Globus pallidus (tissue), 1 donor: ENCODE measurements at regions not wholly inside any gene's neighbourhood (a gene's known extent, or its start where the extent isn't known, plus 50 kb on each side); places are given as distances from the start of the nearest gene placed in this dataset.
"Not testable (repeated sequence)": the region's sequence is repeated elsewhere in the genome, so short reads cannot be mapped to it uniquely, and the experiment has no call there.

Experiments
- DNase-seq: peaks from one replicate; pipeline ENCODE4 v3.0.0-alpha.2; 2015; ENCODE audit warnings: low spot score

DNA sequence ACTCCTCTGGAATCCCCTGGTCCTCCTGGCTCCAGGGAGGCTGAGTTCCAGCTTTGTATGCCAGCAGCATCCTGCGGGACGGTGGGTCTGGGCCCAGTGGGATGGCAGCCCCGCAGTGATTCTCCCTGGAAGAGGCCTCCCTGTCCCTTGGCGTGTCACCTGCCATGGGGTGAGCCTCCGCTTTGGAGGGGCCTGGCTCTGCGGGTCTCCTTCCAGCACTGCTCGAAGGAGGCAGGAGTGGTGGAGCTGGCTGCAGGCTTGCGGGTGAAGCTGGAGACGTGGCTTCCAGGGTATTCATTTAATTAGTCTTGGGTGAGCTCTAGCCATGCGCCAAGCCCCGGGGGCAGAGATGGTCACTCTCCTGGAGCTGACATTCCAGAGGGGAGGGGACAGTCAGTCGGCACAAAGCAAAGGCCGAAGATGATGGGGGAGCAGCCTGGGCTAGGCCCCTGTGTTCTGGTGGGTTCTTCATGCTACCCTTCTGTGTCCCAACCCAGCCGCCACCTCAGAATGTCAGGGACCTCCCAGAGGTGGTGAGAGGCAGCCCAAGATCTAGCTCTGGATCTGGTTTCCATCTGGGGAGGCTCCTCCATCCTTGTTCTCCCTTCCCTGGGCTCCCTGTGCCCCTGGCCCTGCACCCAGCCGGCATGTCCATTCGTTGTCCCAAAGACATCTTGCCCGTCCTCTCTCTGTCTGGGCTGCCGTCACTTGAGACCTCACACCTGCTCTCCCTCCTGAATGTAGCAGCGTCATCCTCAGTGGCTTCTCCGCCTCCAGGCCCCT lies 1332.5 kb downstream of the BRD1 start:
- DNase-seq, result no peak

DNA sequence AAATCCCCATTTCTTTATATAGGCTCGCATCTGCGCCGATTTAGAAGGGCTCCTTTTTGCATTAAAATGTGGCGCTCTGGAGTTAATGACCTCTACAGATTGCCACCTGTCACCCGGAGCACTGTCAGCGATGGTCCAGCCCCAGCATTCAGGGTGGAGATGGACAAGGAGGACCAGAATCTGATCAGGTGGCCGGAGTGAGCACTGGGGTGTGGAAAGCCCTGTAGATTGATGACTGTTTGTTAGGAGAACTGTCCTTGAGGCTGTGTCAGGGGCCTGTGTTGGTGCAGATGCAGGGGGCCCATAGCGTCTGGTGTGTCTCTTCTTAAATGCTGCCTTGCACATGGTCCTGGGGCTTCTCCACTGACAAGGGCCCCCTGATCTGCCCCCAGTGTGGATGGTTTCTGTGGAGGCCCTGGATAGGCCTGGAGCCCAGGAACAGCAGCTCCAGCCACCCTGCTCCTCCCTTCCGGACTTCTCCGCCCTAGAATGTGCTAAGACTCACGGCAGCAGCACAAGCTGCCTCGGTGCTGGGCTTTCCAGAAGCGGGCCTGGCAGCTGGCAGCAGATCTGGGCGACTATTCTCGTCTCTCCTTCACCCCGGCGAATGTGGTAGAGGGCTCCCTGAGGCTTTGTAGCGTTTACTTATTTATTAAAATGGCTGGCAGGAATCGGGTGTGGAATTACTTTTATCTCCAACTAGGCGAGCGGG lies 1333.3 kb downstream of the BRD1 start:
- DNase-seq, result no peak

DNA sequence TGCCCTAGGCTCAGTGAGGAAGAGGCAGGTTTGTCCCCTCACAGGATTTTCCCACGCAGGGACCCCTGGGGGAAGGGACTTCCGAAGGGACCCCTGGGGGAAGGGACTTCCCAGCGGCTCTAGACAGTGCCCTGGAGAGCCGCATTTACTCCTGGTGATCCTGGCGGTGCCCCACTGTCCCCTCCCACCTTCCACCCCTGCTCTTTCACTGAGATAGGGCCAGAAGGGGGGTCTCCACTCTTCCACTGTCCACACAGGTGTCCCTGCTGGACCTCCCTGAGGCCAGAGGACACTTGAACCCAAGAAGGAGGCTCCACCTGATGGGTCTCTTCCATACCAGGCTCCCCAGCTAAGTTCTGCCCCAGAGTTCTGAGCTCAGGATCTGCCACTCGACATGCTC lies 1333.9 kb downstream of the BRD1 start:
- DNase-seq, result no peak

DNA sequence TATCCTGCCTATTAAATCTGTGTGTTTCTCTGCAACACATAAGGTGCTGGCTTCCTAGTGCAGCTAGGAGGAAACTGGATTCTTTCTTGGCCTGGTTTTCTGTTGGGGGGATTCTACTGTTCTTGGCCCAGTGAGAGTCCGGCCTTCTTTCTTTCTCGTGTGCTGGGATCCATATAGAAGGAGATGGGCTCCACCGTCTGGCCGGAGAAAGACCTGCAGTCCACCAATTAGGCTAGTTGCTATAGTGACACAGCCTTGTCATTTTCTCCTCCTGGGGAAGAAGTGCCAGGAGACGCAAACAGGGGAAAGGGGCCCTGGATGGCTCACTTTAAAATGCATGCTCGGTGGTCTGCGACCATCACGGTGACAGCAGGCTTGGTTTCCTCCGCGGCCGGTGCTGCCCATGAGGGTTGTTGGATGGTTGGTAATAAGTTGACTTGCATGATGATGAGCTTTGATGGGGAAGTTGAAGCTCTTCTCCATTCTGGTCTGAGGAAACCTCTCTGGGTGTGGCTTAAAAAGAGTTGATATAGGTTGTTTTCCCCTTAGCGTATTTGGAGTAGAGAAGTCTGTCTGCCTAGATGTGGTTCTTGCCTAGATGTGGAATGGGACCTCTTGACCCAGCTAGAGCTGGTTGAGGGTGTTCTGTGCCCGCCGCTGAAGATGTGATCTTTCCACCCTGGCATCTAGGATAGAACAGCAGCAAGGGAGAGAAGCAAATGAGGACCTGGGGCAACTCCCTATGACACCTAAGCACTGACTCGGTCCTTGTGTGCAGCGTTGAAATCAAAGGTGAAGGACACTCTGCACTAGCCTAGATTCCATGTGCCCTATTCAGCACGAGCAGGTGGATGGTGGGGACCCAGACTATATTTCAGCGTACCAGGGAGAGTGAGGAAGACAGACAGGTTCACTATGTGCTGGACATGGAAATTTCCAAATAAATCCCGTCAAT lies 1335.0 kb downstream of the BRD1 start:
- peak; percentile 75 for DNase-seq

DNA sequence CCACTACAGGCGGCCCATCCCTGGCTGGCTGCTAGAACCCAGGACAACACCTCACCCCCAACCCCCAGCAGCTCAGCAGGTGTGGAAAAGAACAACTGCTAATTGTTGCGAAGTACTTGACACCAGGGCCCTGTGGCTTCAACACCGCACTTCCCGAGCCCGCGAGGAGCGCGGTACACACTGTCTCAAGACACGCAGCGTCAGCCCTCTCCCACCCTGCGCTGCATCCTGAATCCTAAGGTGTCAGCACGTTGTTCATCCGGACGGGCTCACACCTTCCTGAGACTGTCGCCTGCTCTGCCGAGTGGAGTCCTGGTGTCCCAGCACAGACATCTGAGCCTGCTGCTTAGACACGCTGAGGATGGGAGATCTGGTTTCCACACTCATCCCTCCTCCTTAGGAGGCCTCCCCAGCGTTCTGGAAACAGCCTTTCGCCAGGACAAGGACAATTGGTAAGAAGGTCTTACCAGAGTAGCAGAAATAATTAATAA lies 1336.2 kb downstream of the BRD1 start:
- DNase-seq, result no peak

DNA sequence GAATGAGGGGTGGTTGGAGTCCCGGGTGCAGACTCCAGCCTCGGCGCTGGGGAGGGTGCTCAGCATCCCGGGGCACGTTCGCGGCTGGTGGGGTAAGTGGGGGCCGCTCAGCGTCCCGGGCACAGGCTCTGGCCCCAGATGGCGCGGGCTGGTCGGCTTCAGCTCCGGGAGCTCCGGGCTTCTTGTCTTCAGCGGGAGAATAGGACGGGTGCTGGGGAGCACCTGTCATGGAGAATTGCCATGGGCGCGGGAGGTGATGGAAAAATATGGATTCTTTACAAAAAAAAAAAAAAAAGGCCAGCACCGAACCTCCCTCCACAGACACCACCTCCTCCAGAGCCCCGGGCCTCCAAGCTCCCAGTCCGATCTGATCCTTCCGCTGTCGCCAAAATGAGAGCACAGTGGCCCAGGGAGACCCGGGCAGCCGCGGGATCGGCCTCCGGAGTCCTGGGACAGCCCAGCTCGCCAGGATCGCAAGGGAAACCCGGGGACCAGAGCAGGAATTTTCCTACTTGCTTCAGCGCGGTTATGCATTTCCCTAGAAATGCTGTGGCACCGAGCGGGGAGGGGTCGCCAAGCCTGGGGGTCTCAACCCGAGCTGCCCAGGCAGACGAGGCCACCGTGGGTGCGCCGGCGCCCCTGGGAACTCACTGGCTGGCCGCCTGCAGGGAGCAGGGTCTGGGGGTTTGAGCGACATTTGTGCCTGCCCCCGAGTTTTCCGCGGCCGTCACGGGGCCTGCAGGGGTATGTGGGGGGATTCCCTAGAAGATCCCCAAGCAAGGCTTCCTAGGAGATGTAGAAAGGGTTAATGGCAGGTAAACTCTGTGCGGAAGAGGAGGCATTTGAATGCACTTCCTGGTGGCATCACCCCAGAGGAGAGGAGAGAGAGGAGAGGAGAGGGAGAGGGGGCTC lies 1336.9 kb downstream of the BRD1 start:
- no peak for DNase-seq

DNA sequence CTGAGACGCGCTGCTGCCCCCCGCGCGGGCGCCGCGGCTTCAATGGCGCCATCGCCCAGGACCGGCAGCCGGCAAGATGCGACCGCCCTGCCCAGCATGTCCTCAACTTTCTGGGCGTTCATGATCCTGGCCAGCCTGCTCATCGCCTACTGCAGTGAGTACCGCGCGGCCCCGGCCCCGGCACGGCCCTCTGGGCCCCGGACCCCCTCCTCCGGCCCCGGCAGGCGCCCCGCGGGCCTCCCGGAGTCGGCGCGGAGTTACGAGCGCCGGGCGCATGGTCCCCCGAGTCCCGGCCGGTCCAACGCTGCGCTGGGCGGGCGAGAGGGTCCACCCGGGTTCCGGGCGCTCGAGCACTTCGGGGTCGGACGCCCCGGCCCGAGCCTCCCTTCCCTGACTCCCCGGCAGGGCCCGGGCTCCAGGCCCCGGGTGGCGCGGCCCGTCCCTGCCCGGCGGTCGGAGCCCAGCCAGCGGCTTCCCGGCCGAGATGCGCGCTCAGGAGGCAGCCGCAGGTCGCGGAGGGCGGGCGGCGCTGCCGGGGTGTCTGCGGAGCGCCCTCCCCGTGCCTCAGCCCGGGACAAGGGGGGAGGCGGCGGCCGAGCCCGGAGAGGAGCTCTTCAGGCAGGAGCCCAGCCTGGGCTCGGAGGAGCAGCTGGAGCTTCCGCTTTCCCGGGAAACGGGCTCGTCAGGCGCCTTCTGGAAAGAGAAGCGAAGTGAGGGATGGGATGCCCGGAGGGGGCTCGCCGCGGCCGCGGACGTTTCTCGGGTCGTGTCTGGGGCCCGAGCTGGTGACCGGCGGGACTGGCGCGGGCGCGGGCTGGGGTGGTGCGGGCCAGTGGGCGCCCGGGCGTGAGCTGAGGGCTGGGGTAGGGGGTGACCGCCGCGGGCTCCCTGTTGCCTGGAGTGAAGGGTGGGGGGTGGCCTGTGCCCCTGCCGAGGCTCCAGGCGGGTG lies 1337.8 kb downstream of the BRD1 start:
- no peak for DNase-seq

DNA sequence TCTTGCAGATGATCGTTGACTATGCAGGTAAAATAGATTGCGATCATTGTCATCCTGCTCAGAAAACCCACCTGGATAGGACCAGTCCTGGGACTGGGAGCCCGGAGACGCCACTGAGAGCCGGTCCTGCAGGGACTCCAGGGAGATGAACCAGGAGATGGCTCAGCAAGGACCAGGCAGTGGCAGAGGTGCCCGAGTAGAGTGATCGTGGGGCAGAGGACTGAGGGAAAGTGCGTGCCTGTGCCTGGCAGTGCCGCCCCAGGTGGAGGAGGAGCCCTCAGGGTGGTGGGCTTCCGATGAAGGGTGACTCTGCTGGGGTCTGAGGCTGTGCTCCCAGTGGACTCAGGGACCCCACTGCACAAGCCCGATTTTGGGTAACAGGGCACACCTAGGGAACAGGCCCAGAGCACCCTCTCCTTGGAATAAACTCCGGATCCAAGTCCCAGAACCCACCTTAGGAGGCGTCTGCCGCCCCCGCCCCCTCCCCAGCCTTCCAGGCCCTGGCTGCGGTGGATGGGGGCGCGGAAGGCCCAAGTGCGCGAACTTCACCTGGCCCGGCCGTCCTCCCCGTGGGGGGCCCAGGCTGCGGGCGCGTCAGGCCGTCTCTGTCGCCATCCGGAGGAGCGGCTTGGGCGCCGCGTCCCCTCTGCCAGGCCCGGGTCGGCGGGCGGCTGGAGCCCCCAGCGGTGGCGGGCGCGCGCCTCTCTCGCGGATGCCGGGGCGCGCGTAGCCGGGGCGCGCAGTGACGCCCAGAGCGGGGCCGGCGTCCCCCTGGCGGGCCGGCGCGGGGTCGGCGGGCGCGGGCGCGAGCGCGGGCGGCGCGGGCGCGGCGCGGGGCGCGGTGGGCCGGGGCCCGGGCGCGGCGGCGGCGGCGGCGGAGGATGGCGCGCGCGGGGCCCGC lies 1338.8 kb downstream of the BRD1 start:
- DNase-seq, result no peak

DNA sequence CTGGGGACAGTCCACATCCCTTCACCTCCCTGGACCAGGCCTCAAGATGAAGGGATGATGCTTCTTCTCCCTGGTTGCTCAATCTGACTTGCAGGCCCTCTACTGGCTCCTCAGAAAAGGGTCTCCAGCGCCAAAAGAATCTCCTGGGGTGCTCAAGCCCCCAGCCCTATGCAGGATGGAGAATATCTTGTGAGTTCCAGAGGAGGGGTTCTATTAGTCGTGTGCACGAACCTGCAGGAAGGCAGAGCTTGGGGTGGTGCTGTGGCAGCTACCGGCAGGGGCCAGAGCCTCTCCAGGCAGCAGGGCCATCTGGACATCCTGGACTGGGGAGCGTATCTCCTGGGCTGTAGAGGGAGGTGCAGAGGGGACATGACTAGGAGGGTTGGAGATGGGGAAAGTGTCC lies 1339.5 kb downstream of the BRD1 start:
- no peak for DNase-seq

DNA sequence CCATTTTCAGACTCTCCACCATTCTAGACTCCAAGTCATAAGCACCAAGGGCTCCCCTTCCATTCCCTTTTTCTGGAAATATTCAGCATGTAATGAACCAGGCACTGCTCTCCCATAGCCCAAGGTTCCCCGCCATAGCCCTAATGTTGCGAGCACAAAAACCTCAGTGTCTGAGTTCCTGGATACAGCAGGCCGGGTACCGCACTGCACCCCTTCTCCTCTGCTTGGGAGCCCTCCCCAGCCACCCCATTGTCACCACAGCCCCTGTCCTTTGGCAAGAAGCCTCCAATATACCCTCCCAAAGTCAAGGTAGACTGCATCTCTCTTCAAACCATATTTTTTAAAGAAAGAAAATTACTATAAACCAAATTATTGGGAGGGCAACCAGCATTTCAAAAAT lies 1341.1 kb downstream of the BRD1 start:
- no peak for DNase-seq

DNA sequence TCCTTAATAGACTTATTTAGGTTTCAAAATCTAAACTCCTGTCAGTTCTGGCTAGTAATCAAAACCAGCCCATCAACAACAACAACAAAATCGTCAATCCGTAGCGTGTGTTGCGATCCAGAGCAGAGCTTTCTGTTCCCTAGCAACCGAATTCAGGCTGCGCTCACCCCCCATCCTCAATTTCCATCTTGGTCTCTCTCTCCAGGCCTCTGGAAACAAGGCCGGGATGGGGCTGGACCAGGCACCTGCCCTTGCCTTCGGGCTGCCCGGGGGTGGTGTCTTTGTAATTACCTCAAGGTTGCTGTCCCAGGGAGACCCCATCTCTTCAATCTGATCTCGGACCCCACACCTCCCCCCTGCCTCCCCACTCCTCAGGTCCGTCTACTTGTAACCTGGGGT lies 1341.5 kb downstream of the BRD1 start:
- no peak for DNase-seq

DNA sequence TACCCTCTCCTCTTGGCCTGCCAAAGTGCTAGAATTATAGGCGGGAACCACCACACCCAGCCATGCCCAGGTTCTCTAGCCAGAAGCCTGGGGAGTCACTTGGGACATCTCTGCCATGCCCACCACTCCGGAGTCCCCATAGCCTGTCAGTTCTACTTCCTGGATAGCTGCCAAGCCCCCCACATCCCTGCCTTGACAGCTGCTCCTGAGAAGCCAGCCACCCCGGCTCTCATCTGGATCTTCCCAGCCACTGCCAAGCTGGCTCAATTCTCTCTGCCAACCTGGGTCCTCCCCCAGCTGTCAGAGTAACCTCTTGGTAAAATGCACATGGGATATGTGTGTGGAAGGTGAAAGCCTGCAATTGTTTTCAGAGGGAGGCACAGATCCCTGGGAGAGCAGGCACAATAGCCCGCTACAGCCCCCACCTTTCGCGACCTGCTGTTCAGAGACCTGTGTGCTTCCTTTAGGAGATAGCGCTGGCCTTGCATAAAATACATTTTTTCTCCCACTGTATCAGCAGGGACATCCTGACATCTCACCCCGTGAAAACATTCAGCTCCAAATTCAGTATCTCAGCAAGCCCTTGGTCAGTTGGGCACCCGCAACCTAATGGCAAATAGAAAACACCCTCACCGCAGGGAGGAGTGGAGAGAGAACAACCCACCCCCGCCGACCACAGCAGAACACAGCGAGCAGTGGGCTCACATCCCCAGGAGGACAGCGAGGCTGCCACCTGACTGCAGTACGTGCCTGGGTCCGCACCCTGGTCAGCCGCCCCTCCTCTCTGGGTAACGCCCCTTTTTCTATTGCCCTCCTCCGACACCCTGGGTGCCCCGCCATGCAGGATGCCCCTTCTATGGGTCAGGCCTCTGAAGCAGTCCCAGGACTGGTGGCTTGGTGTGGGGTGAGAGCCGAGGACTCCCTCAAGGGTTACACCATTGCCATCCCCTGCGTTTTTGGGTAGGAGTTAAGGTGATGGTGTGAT lies 1342.2 kb downstream of the BRD1 start:
- DNase-seq, result no peak

DNA sequence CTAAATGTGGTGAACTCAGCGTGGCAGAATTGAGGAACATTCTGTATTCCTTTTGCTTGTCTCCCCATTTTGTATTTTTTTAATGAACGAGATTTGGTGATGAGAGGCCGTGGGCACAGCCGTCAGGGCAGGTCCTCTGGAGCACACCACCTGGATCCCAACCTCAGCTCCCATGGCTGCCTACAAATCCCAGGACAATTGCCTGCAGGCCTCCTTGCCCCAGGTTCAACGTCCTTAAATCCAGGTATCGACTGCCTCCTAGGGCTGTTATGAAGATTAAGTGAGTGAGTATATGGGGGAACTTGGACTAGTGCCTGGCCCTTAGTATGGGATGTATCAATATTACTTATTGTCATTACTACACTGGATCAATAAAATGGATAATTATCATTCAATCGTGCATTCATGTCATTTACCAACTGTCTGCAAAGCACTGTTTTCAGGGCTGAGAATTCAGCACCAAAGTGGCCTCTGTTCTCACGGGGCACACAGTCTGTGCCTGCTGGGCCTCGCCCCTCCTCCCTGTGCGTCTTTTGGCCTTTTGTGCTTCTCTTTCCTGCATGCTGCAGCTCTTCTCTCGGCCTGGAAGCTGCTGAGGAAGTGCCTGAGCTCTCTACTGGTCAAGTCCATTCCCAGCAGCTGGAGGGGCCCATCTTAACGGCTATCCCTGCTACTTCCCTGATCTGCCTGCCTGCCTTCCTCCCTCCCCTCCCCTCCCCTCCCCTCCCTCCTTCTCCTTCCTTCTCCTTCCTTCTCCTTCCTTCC lies 1343.7 kb downstream of the BRD1 start:
- DNase-seq, result no peak

DNA sequence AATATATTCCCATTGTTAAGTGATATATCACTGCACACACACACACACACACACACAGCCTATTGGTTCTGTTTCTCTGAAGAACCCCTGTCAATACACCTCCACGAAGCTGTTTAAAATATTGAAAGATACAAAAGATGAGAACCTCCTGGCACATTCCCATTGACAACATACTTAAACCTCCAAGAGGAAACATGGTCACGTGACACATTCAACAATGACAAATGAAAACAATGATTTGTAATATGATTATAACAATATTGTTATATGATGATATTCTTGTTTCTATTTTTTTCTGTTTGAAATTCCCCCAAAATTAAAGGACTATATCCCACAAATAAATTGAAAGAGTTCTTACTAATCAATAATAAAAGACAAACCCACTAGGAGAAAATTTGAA lies 1344.9 kb downstream of the BRD1 start:
- DNase-seq, result no peak

DNA sequence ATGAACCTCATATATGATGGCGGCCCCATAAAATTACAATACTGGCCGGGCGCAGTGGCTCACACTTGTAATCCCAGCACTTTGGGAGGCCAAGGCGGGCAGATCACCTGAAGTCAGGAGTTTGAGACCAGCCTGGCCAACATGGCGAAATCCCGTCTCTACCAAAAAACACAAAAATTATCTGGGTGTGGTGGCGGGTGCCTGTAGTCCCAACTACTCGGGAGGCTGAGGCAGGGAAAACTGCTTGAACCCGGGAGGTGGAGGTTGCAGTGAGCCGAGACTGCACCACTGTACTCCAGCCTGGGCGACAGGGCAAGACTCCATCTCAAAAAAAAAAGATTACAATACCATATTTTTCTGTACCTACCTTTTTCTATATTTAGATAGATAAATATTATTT lies 1345.5 kb downstream of the BRD1 start:
- not testable (repeated sequence) for DNase-seq

DNA sequence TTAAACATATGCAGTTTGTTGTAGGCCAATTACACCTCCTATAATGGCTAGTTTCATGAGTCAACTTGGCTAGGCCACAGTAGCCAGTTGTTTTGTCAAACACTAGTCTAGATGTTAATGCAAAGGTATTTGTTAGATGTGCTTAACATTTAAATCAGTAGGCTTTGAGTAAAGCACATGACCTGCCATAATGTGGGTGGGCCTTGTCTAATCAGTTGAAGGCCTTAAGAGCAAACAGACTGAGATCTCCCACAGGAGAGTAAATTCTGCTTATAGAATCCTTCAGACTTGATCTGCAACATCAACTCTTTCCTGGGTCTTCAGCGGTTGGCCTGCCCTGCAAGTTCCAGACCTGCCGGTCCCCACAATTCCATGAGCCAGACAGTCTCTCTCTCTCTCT lies 1345.9 kb downstream of the BRD1 start:
- DNase-seq, result no peak
